WTC11 (cell line): ENCODE measurements at regions not wholly inside any gene's neighbourhood (a gene's known extent, or its start where the extent isn't known, plus 50 kb on each side); places are given as distances from the start of the nearest gene placed in this dataset.

ENCODE experiments used
- ZNF121 ChIP-seq: sonication (generic); formaldehyde crosslinking; IDR thresholded peaks from 2 replicates; pipeline ENCODE4 v1.8.0; 2023; ENCODE audit warnings: missing genetic modification reagents
- TF ChIP-seq, protein P1 (sequence below): sonication (generic); formaldehyde crosslinking; IDR thresholded peaks from 2 replicates; pipeline ENCODE4 v1.8.1; 2023; ENCODE audit warnings: mild to moderate bottlenecking, missing genetic modification reagents, moderate library complexity
- TF ChIP-seq, protein P2 (sequence below): sonication (generic); formaldehyde crosslinking; IDR thresholded peaks from 2 replicates; pipeline ENCODE4 v1.8.1; 2023; ENCODE audit warnings: mild to moderate bottlenecking, missing genetic modification reagents
- TF ChIP-seq, protein P3 (sequence below): fragments of 200-600 bp; IDR thresholded peaks from 2 replicates; pipeline ENCODE4 v1.8.0; 2022; ENCODE audit warnings: antibody characterized with exemption
- TF ChIP-seq, protein P4 (sequence below): sonication (generic); formaldehyde crosslinking; IDR thresholded peaks from 2 replicates; pipeline ENCODE4 v1.8.1; 2022; ENCODE audit warnings: low read depth, mild to moderate bottlenecking, moderate library complexity, missing genetic modification reagents, borderline replicate concordance
- TF ChIP-seq, protein P5 (sequence below): sonication (generic); formaldehyde crosslinking; IDR thresholded peaks from 2 replicates; pipeline ENCODE4 v1.8.0; 2023; ENCODE audit warnings: missing genetic modification reagents, mild to moderate bottlenecking, borderline replicate concordance
- TF ChIP-seq, protein P6 (sequence below): sonication (generic); formaldehyde crosslinking; IDR thresholded peaks from 2 replicates; pipeline ENCODE4 v1.8.0; 2022; ENCODE audit warnings: mild to moderate bottlenecking, missing genetic modification reagents
- TF ChIP-seq, protein P7 (sequence below): sonication (generic); formaldehyde crosslinking; IDR thresholded peaks from 2 replicates; pipeline ENCODE4 v1.8.1; 2022; ENCODE audit warnings: mild to moderate bottlenecking, moderate library complexity, missing genetic modification reagents

DNA sequence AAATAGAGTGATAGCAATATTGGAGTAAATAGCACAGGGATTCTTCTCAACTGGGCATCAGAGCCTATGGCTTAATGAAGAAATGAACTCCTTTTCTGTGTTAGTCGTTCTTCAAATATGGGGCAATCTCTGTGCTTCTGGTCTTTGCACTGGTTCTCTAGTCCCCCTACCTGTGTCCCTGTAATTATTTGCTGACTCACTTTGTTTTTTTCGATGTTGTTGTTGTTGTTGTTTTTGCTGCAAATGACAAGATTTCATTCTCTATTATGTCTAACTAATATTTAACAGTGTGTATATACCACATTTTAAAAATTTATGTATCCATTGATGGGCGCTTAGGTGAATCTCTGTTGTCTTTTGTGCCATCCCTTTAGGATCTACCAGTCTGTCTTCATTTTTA, 2137.8 kb upstream of the TENM3 start:
- TF ChIP-seq, protein P1, sequence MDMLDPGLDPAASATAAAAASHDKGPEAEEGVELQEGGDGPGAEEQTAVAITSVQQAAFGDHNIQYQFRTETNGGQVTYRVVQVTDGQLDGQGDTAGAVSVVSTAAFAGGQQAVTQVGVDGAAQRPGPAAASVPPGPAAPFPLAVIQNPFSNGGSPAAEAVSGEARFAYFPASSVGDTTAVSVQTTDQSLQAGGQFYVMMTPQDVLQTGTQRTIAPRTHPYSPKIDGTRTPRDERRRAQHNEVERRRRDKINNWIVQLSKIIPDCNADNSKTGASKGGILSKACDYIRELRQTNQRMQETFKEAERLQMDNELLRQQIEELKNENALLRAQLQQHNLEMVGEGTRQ: no peak
- TF ChIP-seq, protein P2, sequence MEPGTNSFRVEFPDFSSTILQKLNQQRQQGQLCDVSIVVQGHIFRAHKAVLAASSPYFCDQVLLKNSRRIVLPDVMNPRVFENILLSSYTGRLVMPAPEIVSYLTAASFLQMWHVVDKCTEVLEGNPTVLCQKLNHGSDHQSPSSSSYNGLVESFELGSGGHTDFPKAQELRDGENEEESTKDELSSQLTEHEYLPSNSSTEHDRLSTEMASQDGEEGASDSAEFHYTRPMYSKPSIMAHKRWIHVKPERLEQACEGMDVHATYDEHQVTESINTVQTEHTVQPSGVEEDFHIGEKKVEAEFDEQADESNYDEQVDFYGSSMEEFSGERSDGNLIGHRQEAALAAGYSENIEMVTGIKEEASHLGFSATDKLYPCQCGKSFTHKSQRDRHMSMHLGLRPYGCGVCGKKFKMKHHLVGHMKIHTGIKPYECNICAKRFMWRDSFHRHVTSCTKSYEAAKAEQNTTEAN (CRISPR knock-in tag): no peak
- TF ChIP-seq, protein P3, sequence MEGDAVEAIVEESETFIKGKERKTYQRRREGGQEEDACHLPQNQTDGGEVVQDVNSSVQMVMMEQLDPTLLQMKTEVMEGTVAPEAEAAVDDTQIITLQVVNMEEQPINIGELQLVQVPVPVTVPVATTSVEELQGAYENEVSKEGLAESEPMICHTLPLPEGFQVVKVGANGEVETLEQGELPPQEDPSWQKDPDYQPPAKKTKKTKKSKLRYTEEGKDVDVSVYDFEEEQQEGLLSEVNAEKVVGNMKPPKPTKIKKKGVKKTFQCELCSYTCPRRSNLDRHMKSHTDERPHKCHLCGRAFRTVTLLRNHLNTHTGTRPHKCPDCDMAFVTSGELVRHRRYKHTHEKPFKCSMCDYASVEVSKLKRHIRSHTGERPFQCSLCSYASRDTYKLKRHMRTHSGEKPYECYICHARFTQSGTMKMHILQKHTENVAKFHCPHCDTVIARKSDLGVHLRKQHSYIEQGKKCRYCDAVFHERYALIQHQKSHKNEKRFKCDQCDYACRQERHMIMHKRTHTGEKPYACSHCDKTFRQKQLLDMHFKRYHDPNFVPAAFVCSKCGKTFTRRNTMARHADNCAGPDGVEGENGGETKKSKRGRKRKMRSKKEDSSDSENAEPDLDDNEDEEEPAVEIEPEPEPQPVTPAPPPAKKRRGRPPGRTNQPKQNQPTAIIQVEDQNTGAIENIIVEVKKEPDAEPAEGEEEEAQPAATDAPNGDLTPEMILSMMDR: no peak
- TF ChIP-seq, protein P4, sequence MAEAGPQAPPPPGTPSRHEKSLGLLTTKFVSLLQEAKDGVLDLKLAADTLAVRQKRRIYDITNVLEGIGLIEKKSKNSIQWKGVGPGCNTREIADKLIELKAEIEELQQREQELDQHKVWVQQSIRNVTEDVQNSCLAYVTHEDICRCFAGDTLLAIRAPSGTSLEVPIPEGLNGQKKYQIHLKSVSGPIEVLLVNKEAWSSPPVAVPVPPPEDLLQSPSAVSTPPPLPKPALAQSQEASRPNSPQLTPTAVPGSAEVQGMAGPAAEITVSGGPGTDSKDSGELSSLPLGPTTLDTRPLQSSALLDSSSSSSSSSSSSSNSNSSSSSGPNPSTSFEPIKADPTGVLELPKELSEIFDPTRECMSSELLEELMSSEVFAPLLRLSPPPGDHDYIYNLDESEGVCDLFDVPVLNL (CRISPR knock-in tag): no peak
- TF ChIP-seq, protein P5, sequence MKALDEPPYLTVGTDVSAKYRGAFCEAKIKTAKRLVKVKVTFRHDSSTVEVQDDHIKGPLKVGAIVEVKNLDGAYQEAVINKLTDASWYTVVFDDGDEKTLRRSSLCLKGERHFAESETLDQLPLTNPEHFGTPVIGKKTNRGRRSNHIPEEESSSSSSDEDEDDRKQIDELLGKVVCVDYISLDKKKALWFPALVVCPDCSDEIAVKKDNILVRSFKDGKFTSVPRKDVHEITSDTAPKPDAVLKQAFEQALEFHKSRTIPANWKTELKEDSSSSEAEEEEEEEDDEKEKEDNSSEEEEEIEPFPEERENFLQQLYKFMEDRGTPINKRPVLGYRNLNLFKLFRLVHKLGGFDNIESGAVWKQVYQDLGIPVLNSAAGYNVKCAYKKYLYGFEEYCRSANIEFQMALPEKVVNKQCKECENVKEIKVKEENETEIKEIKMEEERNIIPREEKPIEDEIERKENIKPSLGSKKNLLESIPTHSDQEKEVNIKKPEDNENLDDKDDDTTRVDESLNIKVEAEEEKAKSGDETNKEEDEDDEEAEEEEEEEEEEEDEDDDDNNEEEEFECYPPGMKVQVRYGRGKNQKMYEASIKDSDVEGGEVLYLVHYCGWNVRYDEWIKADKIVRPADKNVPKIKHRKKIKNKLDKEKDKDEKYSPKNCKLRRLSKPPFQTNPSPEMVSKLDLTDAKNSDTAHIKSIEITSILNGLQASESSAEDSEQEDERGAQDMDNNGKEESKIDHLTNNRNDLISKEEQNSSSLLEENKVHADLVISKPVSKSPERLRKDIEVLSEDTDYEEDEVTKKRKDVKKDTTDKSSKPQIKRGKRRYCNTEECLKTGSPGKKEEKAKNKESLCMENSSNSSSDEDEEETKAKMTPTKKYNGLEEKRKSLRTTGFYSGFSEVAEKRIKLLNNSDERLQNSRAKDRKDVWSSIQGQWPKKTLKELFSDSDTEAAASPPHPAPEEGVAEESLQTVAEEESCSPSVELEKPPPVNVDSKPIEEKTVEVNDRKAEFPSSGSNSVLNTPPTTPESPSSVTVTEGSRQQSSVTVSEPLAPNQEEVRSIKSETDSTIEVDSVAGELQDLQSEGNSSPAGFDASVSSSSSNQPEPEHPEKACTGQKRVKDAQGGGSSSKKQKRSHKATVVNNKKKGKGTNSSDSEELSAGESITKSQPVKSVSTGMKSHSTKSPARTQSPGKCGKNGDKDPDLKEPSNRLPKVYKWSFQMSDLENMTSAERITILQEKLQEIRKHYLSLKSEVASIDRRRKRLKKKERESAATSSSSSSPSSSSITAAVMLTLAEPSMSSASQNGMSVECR (CRISPR knock-in tag): no peak
- TF ChIP-seq ZNF121: no peak
- TF ChIP-seq, protein P6, sequence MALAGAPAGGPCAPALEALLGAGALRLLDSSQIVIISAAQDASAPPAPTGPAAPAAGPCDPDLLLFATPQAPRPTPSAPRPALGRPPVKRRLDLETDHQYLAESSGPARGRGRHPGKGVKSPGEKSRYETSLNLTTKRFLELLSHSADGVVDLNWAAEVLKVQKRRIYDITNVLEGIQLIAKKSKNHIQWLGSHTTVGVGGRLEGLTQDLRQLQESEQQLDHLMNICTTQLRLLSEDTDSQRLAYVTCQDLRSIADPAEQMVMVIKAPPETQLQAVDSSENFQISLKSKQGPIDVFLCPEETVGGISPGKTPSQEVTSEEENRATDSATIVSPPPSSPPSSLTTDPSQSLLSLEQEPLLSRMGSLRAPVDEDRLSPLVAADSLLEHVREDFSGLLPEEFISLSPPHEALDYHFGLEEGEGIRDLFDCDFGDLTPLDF (CRISPR knock-in tag): no peak
- TF ChIP-seq, protein P7, sequence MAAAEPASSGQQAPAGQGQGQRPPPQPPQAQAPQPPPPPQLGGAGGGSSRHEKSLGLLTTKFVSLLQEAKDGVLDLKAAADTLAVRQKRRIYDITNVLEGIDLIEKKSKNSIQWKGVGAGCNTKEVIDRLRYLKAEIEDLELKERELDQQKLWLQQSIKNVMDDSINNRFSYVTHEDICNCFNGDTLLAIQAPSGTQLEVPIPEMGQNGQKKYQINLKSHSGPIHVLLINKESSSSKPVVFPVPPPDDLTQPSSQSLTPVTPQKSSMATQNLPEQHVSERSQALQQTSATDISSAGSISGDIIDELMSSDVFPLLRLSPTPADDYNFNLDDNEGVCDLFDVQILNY (CRISPR knock-in tag): no peak
